IMR-90 (cell line): ENCODE measurements at regions not wholly inside any gene's neighbourhood (a gene's known extent, or its start where the extent isn't known, plus 50 kb on each side); places are given as distances from the start of the nearest gene placed in this dataset.

Source experiments
- ATAC-seq: fragments of 200-7000 bp; cut with Tn5 transposase; 2 replicates; pipeline ENCODE4 v1.9.1; 2020; ENCODE audit warnings: low read depth, mild to moderate bottlenecking, moderate library complexity
- BruUV-seq: library from RNA; stranded (reverse); fragments of 400-500 nt; replicated peaks from 2 replicates; lab custom pipeline; 2021; lab: Mats Ljungman, UMichigan
- CTCF ChIA-PET: fragments of 300-600 bp; formaldehyde crosslinking; extraction: SDS; loops from one replicate; lab custom pipeline; 2021; ENCODE audit warnings: antibody characterized with exemption; lab: Yijun Ruan, JAX
- POLR2A ChIA-PET: fragments of 300-600 bp; sonication (Branson Sonifier 250); formaldehyde crosslinking; loops from one replicate; lab custom pipeline; 2022; ENCODE audit warnings: antibody characterized with exemption; ENCODE audit not compliant: unreplicated experiment; lab: Charles Lee
- DNase-seq: peaks from one replicate; pipeline ENCODE4 v3.0.0; 2013
- H2AFZ ChIP-seq: replicated peaks from 2 replicates; pipeline ENCODE3; 2013; ENCODE audit warnings: low read length, mild to moderate bottlenecking; ENCODE audit not compliant: poor library complexity
- H2AK5ac ChIP-seq: 2 replicates; pipeline ENCODE4 v1.6.1; 2013; ENCODE audit warnings: low read depth, low read length, inconsistent platforms
- H2AK9ac ChIP-seq: replicated peaks from 2 replicates; pipeline ENCODE3; 2013; ENCODE audit warnings: mild to moderate bottlenecking, low read depth, low read length, moderate library complexity; ENCODE audit not compliant: poor library complexity
- H2BK120ac ChIP-seq: 2 replicates; pipeline ENCODE4 v1.6.1; 2013; ENCODE audit warnings: low read depth, low read length, inconsistent platforms
- H2BK15ac ChIP-seq: 3 replicates; pipeline ENCODE4 v1.6.1; 2013; ENCODE audit warnings: low read depth, low read length, inconsistent platforms
- H2BK20ac ChIP-seq: 2 replicates; pipeline ENCODE4 v1.6.1; 2013; ENCODE audit warnings: low read depth, mild to moderate bottlenecking, inconsistent platforms, low read length, moderate library complexity
- H2BK5ac ChIP-seq: 2 replicates; pipeline ENCODE4 v1.6.1; 2013; ENCODE audit warnings: mild to moderate bottlenecking, low read depth, low read length, inconsistent platforms; ENCODE audit not compliant: poor library complexity, severe bottlenecking
- H3K14ac ChIP-seq: replicated peaks from 2 replicates; pipeline ENCODE4 v1.6.1; 2013; ENCODE audit warnings: low read depth, low read length, inconsistent platforms
- H3K18ac ChIP-seq: 2 replicates; pipeline ENCODE4 v1.6.1; 2013; ENCODE audit warnings: low read depth, low read length, control low read depth
- H3K23ac ChIP-seq: 2 replicates; pipeline ENCODE4 v1.6.1; 2013; ENCODE audit warnings: low read depth, low read length, inconsistent platforms
- H3K27ac ChIP-seq: 2 replicates; pipeline ENCODE4 v1.5.1; 2013; ENCODE audit warnings: mild to moderate bottlenecking, control low read depth, low read length; ENCODE audit not compliant: insufficient read depth
- H3K27me3 ChIP-seq: 2 replicates; pipeline ENCODE4 v1.6.1; 2013; ENCODE audit warnings: low read length; ENCODE audit not compliant: control insufficient read depth, insufficient read depth
- H3K36me3 ChIP-seq: 2 replicates; pipeline ENCODE4 v1.6.1; 2013; ENCODE audit warnings: low read length, mixed read lengths; ENCODE audit not compliant: control insufficient read depth, insufficient read depth
- H3K4ac ChIP-seq: 2 replicates; pipeline ENCODE4 v1.6.1; 2013; ENCODE audit warnings: low read depth, low read length, inconsistent platforms
- H3K4me1 ChIP-seq: 2 replicates; pipeline ENCODE4 v1.6.1; 2013; ENCODE audit warnings: low read length, mixed read lengths; ENCODE audit not compliant: control insufficient read depth, insufficient read depth
- H3K4me2 ChIP-seq: 2 replicates; pipeline ENCODE4 v1.6.1; 2013; ENCODE audit warnings: low read depth, mild to moderate bottlenecking, control low read depth, low read length, moderate library complexity
- H3K4me3 ChIP-seq: 2 replicates; pipeline ENCODE4 v1.5.1; 2013; ENCODE audit warnings: low read depth, mild to moderate bottlenecking, control low read depth, low read length, moderate library complexity; ENCODE audit not compliant: insufficient read depth
- H3K56ac ChIP-seq: 2 replicates; pipeline ENCODE4 v1.6.1; 2013; ENCODE audit warnings: low read length, inconsistent platforms; ENCODE audit not compliant: insufficient read depth; ENCODE audit errors: extremely low read depth
- H3K79me1 ChIP-seq, 2 experiments: 2 replicates each; pipeline ENCODE4 v1.6.1; 2013; ENCODE audit warnings: low read length in 2 of 2, inconsistent platforms in 1 of 2, low read depth in 1 of 2
- H3K9ac ChIP-seq: 2 replicates; pipeline ENCODE4 v1.6.1; 2013; ENCODE audit warnings: low read depth, low read length, control low read depth
- H3K9me1 ChIP-seq: 2 replicates; pipeline ENCODE4 v1.6.1; 2013; ENCODE audit warnings: low read length, inconsistent platforms; ENCODE audit not compliant: insufficient read depth
- H3K9me3 ChIP-seq: 2 replicates; pipeline ENCODE4 v1.6.1; 2013; ENCODE audit warnings: low read length; ENCODE audit not compliant: control insufficient read depth, insufficient read depth
- H4K20me1 ChIP-seq: 2 replicates; pipeline ENCODE4 v1.6.1; 2013; ENCODE audit warnings: low read length, inconsistent platforms; ENCODE audit not compliant: insufficient read depth
- H4K5ac ChIP-seq: 2 replicates; pipeline ENCODE4 v1.6.1; 2013; ENCODE audit warnings: mild to moderate bottlenecking, low read depth, low read length, control low read depth
- H4K8ac ChIP-seq, 2 experiments: 2 replicates each; pipeline ENCODE4 v1.6.1; 2013; ENCODE audit warnings: low read depth in 2 of 2, low read length in 2 of 2, control low read depth in 1 of 2, inconsistent platforms in 1 of 2
- H4K91ac ChIP-seq: 2 replicates; pipeline ENCODE4 v1.6.1; 2013; ENCODE audit warnings: low read depth, low read length, inconsistent platforms; ENCODE audit not compliant: insufficient read depth
- CTCF ChIP-seq: conservative IDR thresholded peaks from 2 replicates; pipeline ENCODE4 v1.5.1; 2012; ENCODE audit warnings: mild to moderate bottlenecking, low read depth, low read length, improper control_type of control experiment
- FOS ChIP-seq: fragments of 150-350 bp; IDR thresholded peaks from 2 replicates; pipeline ENCODE4 v1.6.1; 2016; ENCODE audit warnings: low read depth, low read length
- MAFK ChIP-seq: IDR thresholded peaks from 2 replicates; pipeline ENCODE4 v1.6.1; 2012; ENCODE audit warnings: low read depth, low read length, improper control_type of control experiment
- MAZ ChIP-seq: IDR thresholded peaks from 2 replicates; pipeline ENCODE4 v1.6.1; 2012; ENCODE audit warnings: low read depth, mild to moderate bottlenecking, low read length, improper control_type of control experiment, moderate library complexity, borderline replicate concordance
- MXI1 ChIP-seq: IDR thresholded peaks from 2 replicates; pipeline ENCODE4 v1.6.1; 2012; ENCODE audit warnings: low read depth, mild to moderate bottlenecking, low read length, moderate library complexity, borderline replicate concordance
- NFE2L2 ChIP-seq: fragments of 150-350 bp; IDR thresholded peaks from 2 replicates; pipeline ENCODE4 v1.6.1; 2016; ENCODE audit warnings: low read depth, mild to moderate bottlenecking, low read length
- POLR2A ChIP-seq: IDR thresholded peaks from 2 replicates; pipeline ENCODE4 v1.6.1; 2012; ENCODE audit warnings: mild to moderate bottlenecking, low read depth, low read length
- RFX5 ChIP-seq: IDR thresholded peaks from 2 replicates; pipeline ENCODE4 v1.8.0; 2012; ENCODE audit warnings: low read depth, mild to moderate bottlenecking, low read length, moderate library complexity
- USF2 ChIP-seq: fragments of 150-350 bp; IDR thresholded peaks from 2 replicates; pipeline ENCODE4 v1.6.1; 2017; ENCODE audit warnings: mild to moderate bottlenecking, antibody characterized with exemption, low read length, low read depth
- WGBS, 2 experiments: methylation state at CpG; one replicate each; pipeline versions ENCODE4 v1.1.5 to v1.1.7; 2013; ENCODE audit warnings: missing lambda C conversion rate in 2 of 2; ENCODE audit not compliant: insufficient read length in 1 of 2; ENCODE audit errors: extremely low coverage in 2 of 2; 5-methylcytosine and 5-hydroxymethylcytosine counted together
- dilution Hi-C: fragments of 300-500 bp; cut with HindIII; formaldehyde crosslinking; loops from one replicate; pipeline ENCODE4 v1.14.3; 2018; ENCODE audit warnings: low sequenced_read_pairs; ENCODE audit not compliant: unreplicated experiment
- in situ Hi-C: fragments of 300-500 bp; cut with MboI; formaldehyde crosslinking; loops from 3 replicates; pipeline ENCODE4 v1.14.3; 2019; ENCODE audit warnings: low sequenced_read_pairs, inconsistent platforms, mixed read lengths
- intact Hi-C: fragments of 100-400 bp; cut with micrococcal nuclease; formaldehyde crosslinking; loops from 2 replicates; pipeline ENCODE4 v1.10.0; 2022

- H2AFZ ChIP-seq: no peak overlapping the region
- no peak overlapping the region for H3K9ac ChIP-seq
- no peaks in the 10 kb centered on the region for H3K4me1 ChIP-seq
- WGBS, 2 experiments: 8% methylated on average over 4 of the region's 10 CpGs; no CpG with 5 or more reads in 1 of the 2 experiments
- dilution Hi-C loops (no loop called here), in situ Hi-C loops (no loop called here), intact Hi-C loops (no loop called here)
- no peak overlapping the region for H3K4ac ChIP-seq
- no peak overlapping the region for H2BK120ac ChIP-seq
- H3K18ac ChIP-seq: no peak overlapping the region
- H3K14ac ChIP-seq: no peak overlapping the region
- H3K79me1 ChIP-seq: no peaks in the 10 kb centered on the region
- H3K27me3 ChIP-seq: no peaks in the 10 kb centered on the region
- H4K5ac ChIP-seq: no peak overlapping the region
- no peak overlapping the region for H4K91ac ChIP-seq
- CTCF ChIA-PET: no interaction called here
- no peak overlapping the region for H3K23ac ChIP-seq
- no peaks in the 10 kb centered on the region for H3K9me1 ChIP-seq
- H3K4me2 ChIP-seq: no peak overlapping the region
- no peak overlapping the region for H3K27ac ChIP-seq
- H2AK5ac ChIP-seq: no peak overlapping the region
- TF ChIP-seq RFX5 (no peak), MXI1 (no peak), FOS (no peak), MAFK (no peak), USF2 (no peak), NFE2L2 (no peak), CTCF (no peak), POLR2A (no peak), MAZ (no peak)
- H4K20me1 ChIP-seq: no peaks in the 10 kb centered on the region
- POLR2A ChIA-PET: no interaction called here
- H2BK15ac ChIP-seq: no peak overlapping the region
- no peak overlapping the region for H2BK5ac ChIP-seq
- H3K56ac ChIP-seq: no peak overlapping the region
- BruUV-seq: no TSS peak
- DNase-seq (no peak), ATAC-seq (no peak)
- no peak overlapping the region for H3K4me3 ChIP-seq
- no peak overlapping the region for H2AK9ac ChIP-seq
- no peak overlapping the region for H2BK20ac ChIP-seq
- peaks cover 21% of the 10 kb centered on the region for H3K9me3 ChIP-seq
- no peaks in the 10 kb centered on the region for H3K36me3 ChIP-seq
- H4K8ac ChIP-seq: no peak overlapping the region
These were observed 535.4 kb upstream of the RAB6C start for GRCh38 chr2:129443865-129444739.
